CD4-positive, alpha-beta memory T cell (primary cell): ENCODE measurements at regions not wholly inside any gene's neighbourhood (a gene's known extent, or its start where the extent isn't known, plus 50 kb on each side); places are given as distances from the start of the nearest gene placed in this dataset.
"Not testable (repeated sequence)": the region's sequence is repeated elsewhere in the genome, so short reads cannot be mapped to it uniquely, and the experiment has no call there.

Experiments
- CTCF ChIA-PET: fragments of 350-600 bp; sonication (Branson Sonifier 250); formaldehyde crosslinking; loops from one replicate; lab custom pipeline; 2021; ENCODE audit warnings: inconsistent platforms; ENCODE audit not compliant: partially characterized antibody; lab: Charles Lee
- POLR2A ChIA-PET: fragments of 350-600 bp; sonication (Branson Sonifier 250); formaldehyde crosslinking; loops from one replicate; lab custom pipeline; 2021; ENCODE audit not compliant: partially characterized antibody; lab: Charles Lee
- DNase-seq, 5 donors: peaks; one replicate each; pipeline versions ENCODE4 v3.0.0 to v3.0.0-alpha.2; 2020 to 2022; ENCODE audit warnings: mixed read lengths in 1 of 5
- H3K27ac ChIP-seq: one replicate; pipeline ENCODE4 v1.7.0; 2013; ENCODE audit warnings: low read depth, low read length
- H3K27me3 ChIP-seq: 2 replicates; pipeline ENCODE4 v1.7.0; 2013; ENCODE audit warnings: mild to moderate bottlenecking, low read length, moderate library complexity; ENCODE audit not compliant: insufficient read depth
- H3K36me3 ChIP-seq: 2 replicates; pipeline ENCODE4 v1.7.0; 2013; ENCODE audit warnings: mild to moderate bottlenecking, low read length, moderate library complexity; ENCODE audit not compliant: insufficient read depth
- H3K4me1 ChIP-seq: 2 replicates; pipeline ENCODE4 v1.7.0; 2013; ENCODE audit warnings: mild to moderate bottlenecking, low read length, moderate library complexity; ENCODE audit not compliant: insufficient read depth
- H3K4me3 ChIP-seq, 2 donors: one replicate each; pipeline ENCODE4 v1.7.0; 2013; ENCODE audit warnings: low read length in 2 of 2, mild to moderate bottlenecking in 1 of 2
- H3K9me3 ChIP-seq, 2 donors: one replicate each; pipeline ENCODE4 v1.7.0; 2013; ENCODE audit warnings: low read length in 2 of 2, control low read depth in 1 of 2; ENCODE audit not compliant: control insufficient read depth in 1 of 2
- H3K27ac Mint-ChIP-seq, 7 donors: one replicate each; pipeline ENCODE4 v1.8.0; 2020 to 2021; ENCODE audit warnings: mixed read lengths in 7 of 7, mild to moderate bottlenecking in 6 of 7, inconsistent platforms in 3 of 7, moderate library complexity in 3 of 7
- H3K27me3 Mint-ChIP-seq, 2 donors: one replicate each; pipeline ENCODE4 v1.8.0; 2020 to 2021; ENCODE audit warnings: mixed read lengths in 2 of 2
- H3K36me3 Mint-ChIP-seq, 2 donors: one replicate each; pipeline ENCODE4 v1.8.0; 2020 to 2021; ENCODE audit warnings: mixed read lengths in 2 of 2, inconsistent platforms in 1 of 2, mild to moderate bottlenecking in 1 of 2
- H3K4me1 Mint-ChIP-seq, 4 donors: one replicate each; pipeline ENCODE4 v1.8.0; 2020 to 2021; ENCODE audit warnings: mixed read lengths in 4 of 4, mild to moderate bottlenecking in 1 of 4
- H3K4me3 Mint-ChIP-seq, 8 donors: one replicate each; pipeline ENCODE4 v1.8.0; 2020 to 2021; ENCODE audit warnings: mixed read lengths in 8 of 8, mild to moderate bottlenecking in 7 of 8, moderate library complexity in 6 of 8, inconsistent platforms in 3 of 8
- H3K9me3 Mint-ChIP-seq, 8 donors: one replicate each; pipeline ENCODE4 v1.8.0; 2020 to 2021; ENCODE audit warnings: mixed read lengths in 8 of 8, mild to moderate bottlenecking in 5 of 8, inconsistent platforms in 3 of 8, moderate library complexity in 1 of 8
- intact Hi-C: fragments of 100-400 bp; cut with micrococcal nuclease; formaldehyde crosslinking; loops from one replicate; pipeline ENCODE4 v1.15.1; 2023

DNA sequence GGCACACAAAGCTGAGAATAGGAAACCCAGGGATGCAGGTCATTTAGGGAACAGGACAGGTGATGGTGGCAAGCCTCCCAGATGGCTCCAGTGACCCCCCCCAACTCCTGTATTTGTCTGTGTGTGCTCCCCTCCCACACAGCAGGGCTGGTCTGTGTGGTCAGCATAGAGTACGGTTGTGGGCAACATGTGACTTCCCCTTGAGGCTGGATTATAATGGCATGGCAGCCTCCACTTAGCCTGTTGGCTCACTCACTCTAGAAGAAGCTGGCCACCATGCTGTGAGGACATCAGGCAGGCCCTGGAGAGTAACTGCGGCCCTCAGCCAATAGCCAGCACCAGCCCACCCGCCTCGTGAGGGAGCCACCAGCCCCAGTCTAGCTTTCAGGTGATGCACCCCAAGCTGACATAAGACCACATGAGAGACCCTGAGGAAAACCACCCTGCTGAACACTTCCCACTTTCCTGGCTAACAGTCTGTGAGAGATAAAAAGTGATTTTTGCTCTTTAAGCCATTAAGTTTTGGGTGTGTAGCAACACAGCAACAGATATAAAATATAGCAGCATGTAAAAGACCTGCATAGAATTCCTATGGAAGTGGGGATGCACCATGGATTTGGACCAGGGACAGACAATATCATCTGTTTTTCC lies 151.3 kb downstream of the LAT start:
- H3K4me3 ChIP-seq, H3K27ac ChIP-seq, CTCF ChIA-PET, H3K27me3 ChIP-seq, H3K36me3 ChIP-seq, intact Hi-C loops, H3K4me1 Mint-ChIP-seq, H3K9me3 ChIP-seq, DNase-seq, H3K9me3 Mint-ChIP-seq, H3K36me3 Mint-ChIP-seq, H3K27me3 Mint-ChIP-seq, H3K4me1 ChIP-seq, POLR2A ChIA-PET, H3K4me3 Mint-ChIP-seq: not testable (repeated sequence)
- H3K27ac Mint-ChIP-seq = peak overlapping the region in 5 of 7 donors; percentile 34 to 81 (median 48)

- H3K4me1 ChIP-seq, DNase-seq, H3K9me3 Mint-ChIP-seq, H3K4me1 Mint-ChIP-seq, CTCF ChIA-PET, H3K4me3 ChIP-seq, H3K9me3 ChIP-seq, POLR2A ChIA-PET, H3K27ac ChIP-seq, H3K36me3 Mint-ChIP-seq, H3K27me3 Mint-ChIP-seq, intact Hi-C loops, H3K27me3 ChIP-seq, H3K4me3 Mint-ChIP-seq, H3K36me3 ChIP-seq: not testable (repeated sequence)
- H3K27ac Mint-ChIP-seq = peak overlapping the region in 4 of 7 donors; percentile 12 to 78 (median 54)
These were observed 150.2 kb downstream of the LAT start for GRCh38 chr16:29135098-29135497.

GRCh38 chr16:29133681-29134430 lies 149.0 kb downstream of the LAT start:
- POLR2A ChIA-PET, H3K4me1 ChIP-seq, H3K36me3 Mint-ChIP-seq, DNase-seq, H3K27me3 Mint-ChIP-seq, H3K9me3 ChIP-seq, CTCF ChIA-PET, H3K4me3 ChIP-seq, H3K27me3 ChIP-seq, H3K27ac ChIP-seq, H3K36me3 ChIP-seq, H3K4me1 Mint-ChIP-seq, H3K4me3 Mint-ChIP-seq, H3K9me3 Mint-ChIP-seq, intact Hi-C loops: not testable (repeated sequence)
- peak overlapping the region in 3 of 7 donors; percentile 25 to 43 (median 30) for H3K27ac Mint-ChIP-seq

- H3K4me1 ChIP-seq, H3K27ac Mint-ChIP-seq, CTCF ChIA-PET, H3K4me3 Mint-ChIP-seq, H3K9me3 Mint-ChIP-seq, H3K4me1 Mint-ChIP-seq, POLR2A ChIA-PET, H3K27ac ChIP-seq, H3K36me3 ChIP-seq, H3K36me3 Mint-ChIP-seq, H3K27me3 Mint-ChIP-seq, H3K9me3 ChIP-seq, intact Hi-C loops, H3K4me3 ChIP-seq, H3K27me3 ChIP-seq, DNase-seq: not testable (repeated sequence)
These were observed 148.0 kb downstream of the LAT start for GRCh38 chr16:29132869-29133268.

DNA sequence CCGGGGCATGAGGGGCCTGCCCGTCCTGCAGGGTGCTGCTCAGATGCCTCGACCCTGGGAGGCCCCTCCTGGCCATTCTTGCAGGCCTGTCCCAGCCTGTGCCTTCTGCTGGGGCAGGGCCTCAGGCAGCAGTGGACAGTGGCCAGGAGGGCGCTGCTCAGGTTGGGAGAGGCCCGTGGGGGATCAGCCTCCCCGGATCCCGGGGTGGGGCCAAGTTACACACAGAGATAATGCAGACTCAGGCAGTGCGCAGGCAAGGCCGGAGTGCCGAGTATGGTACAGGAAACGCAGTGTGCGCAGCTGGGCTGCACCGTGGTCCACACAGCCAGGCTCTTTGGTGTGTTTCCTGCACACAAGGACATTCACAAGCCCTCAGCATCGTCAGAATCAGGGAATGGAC lies 147.6 kb downstream of the LAT start:
- H3K9me3 ChIP-seq, H3K36me3 Mint-ChIP-seq, intact Hi-C loops, POLR2A ChIA-PET, H3K9me3 Mint-ChIP-seq, H3K27ac Mint-ChIP-seq, DNase-seq, H3K27ac ChIP-seq, H3K4me3 ChIP-seq, H3K27me3 ChIP-seq, H3K4me1 ChIP-seq, H3K27me3 Mint-ChIP-seq, H3K4me3 Mint-ChIP-seq, H3K36me3 ChIP-seq, CTCF ChIA-PET, H3K4me1 Mint-ChIP-seq: not testable (repeated sequence)

DNA sequence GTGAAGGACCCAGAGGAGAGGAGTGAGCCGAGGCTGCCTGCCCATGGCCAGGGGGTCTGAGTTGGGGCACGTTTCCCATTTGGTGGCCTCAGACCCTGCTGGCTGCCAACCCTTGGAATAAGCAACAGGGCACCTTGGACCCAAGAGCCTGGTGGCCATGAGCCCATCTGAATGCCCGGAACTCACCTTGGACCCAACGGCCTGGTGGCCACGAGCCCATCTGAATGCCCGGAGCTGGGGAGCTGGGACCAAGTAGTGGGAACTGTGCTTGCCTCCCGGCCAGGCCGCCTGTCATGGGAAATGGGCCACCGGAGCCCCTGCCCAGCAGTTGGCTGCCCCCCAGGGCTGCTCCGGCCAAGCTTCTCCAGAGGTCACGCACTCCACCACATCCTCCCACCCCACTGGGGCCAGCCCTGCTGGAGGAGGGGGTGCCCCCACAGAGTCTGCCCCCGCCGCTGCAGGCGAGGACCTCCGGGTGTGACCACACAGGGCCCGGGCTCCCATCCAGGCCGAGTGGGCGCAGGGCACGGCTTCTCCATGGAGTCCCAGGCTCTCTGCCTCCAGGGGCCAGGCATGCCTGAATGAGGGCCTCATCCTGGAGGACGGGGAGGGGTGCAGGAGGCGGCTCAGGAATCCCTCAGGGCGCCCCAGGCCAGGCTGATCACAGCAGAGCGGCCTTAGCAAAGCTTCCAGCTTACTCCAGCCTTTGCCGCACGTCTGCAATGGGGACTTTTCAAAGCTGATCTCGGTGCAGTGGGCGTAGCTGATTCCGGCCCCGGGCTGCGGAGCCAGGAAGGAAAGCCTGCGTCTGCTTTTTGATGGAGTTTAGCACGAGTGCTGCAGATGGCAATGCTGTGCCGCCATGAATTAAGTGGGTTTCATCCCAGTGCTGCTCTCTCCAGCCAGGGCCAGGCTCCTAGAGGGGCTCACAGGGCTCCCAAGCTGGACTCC lies 146.3 kb downstream of the LAT start:
- H3K27ac ChIP-seq, H3K4me3 Mint-ChIP-seq, DNase-seq, H3K27me3 Mint-ChIP-seq, H3K27me3 ChIP-seq, H3K9me3 Mint-ChIP-seq, H3K36me3 ChIP-seq, POLR2A ChIA-PET, CTCF ChIA-PET, H3K4me1 ChIP-seq, H3K4me1 Mint-ChIP-seq, H3K9me3 ChIP-seq, intact Hi-C loops, H3K27ac Mint-ChIP-seq, H3K4me3 ChIP-seq: not testable (repeated sequence)
- peaks cover 11 to 14% of the 10 kb centered on the region in 2 donors for H3K36me3 Mint-ChIP-seq

DNA sequence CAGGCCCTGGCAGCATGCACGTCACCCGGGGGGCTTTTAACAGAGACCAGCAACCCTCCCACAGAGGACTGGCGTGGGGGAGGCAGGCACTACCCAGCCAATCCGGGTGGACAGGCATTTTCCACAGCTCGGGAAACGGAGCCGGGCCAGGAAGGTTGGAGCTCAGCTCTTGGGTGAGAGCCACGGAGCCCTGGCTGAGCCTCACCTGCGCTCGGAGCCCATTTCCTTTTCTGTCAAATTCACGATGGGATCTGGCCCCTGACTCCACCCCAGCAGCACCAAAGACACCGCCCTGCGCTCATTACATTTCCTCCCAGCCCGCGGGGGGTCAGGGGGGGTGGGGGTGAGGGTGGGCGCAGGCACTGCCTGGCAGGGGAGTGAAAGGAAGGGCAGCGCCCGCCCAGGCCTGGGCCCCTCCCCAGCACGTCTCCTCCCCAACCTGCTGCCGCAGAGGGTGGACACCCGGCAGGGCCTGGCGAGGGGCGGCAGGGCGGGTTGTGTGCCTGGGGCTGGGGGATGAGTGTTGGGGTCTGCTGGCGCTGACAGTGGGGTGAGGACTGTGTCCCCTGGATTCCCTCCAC lies 145.4 kb downstream of the LAT start:
- H3K27ac Mint-ChIP-seq, DNase-seq, intact Hi-C loops, H3K9me3 Mint-ChIP-seq, H3K27me3 ChIP-seq, H3K27ac ChIP-seq, POLR2A ChIA-PET, CTCF ChIA-PET, H3K4me3 ChIP-seq, H3K9me3 ChIP-seq, H3K27me3 Mint-ChIP-seq, H3K36me3 ChIP-seq, H3K4me1 ChIP-seq, H3K4me1 Mint-ChIP-seq, H3K4me3 Mint-ChIP-seq: not testable (repeated sequence)
- peaks cover 10 to 16% of the 10 kb centered on the region in 2 donors for H3K36me3 Mint-ChIP-seq
